Epithelial cell of esophagus (primary cell): ENCODE measurements at regions not wholly inside any gene's neighbourhood (a gene's known extent, or its start where the extent isn't known, plus 50 kb on each side); places are given as distances from the start of the nearest gene placed in this dataset.

Experiments used
- DNase-seq: peaks from one replicate; pipeline ENCODE4 v3.0.0; 2010; ENCODE audit warnings: low read depth
- H3K4me3 ChIP-seq: 2 replicates; pipeline ENCODE4 v1.5.1; 2011; ENCODE audit warnings: mild to moderate bottlenecking, low read length, control low read depth
- CTCF ChIP-seq: IDR thresholded peaks from 2 replicates; pipeline ENCODE4 v1.5.1; 2011; ENCODE audit warnings: low read depth, mild to moderate bottlenecking, low read length, control low read depth, inconsistent platforms; ENCODE audit not compliant: insufficient read depth; ENCODE audit errors: missing control alignments

GRCh38 chr2:238698451-238699306 lies 149.2 kb upstream of the TWIST2 start:
- DNase-seq: no peak
- no peak overlapping the region for H3K4me3 ChIP-seq
- TF ChIP-seq CTCF: no peak

DNA sequence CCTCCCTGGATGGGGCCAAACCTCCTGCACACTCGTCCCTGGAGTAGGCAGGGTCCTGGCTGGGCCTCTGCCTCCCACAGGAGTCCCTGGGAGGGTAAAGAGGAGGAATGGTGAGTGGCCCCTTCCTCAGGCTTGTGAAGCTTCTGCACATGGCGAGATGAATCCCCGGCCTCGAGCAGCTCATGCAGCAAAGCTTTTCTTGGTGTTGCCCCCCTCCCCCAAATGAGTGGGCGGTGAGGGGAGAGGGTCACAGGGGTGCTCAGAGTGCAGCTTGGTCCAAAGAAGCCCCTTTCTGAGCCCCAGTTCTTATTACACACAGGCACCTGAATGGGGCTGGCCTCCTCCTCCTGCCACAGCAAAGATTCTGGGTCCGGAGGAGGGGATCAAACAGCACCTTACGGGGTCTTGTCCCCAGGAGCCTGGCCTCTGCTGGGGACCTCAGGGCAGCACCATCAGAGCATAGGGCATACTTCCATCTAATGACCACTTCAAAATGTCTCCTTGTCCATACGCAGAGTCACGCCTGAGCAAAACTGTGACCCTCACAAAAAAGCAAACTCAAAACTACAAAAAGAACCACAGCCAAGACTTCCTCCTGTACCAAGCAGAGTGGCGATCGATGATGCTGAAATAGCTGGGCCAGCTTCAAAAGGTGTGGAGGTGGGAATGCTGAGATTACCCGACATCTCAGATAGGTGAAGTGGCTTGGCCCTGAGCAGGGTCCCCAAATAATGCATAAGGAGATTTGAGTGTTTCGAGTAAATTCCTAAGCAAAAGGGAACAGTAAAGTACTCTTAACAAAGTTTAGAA lies 148.4 kb upstream of the TWIST2 start:
- TF ChIP-seq CTCF: no peak
- H3K4me3 ChIP-seq: no peak overlapping the region
- no peak for DNase-seq

DNA sequence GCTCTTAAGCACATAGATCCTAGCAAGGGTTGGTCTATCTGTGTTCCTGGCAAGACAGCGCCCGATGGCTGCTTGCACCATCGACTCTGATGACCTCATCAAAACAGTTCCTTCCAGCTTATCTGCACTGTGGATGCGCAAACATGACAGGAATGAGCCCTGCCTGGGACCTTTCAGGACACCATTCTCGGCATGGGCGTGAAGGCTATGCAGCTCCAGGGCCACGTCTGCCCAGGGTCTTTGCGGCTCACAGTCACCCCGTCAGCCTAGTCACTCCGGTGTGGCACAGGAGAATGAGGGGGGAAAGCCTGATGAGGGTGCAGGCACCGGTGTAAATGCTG lies 147.8 kb upstream of the TWIST2 start:
- TF ChIP-seq CTCF: no peak

GRCh38 chr2:238700506-238701340 lies 147.2 kb upstream of the TWIST2 start:
- no peak for DNase-seq
- no peak overlapping the region for H3K4me3 ChIP-seq
- no peak for TF ChIP-seq CTCF

More for the DNA sequence above, 147.8 kb upstream of the TWIST2 start:
- no peak for DNase-seq
- no peak overlapping the region for H3K4me3 ChIP-seq

- TF ChIP-seq CTCF: no peak
- no peak overlapping the region for H3K4me3 ChIP-seq
- DNase-seq: no peak
These were observed 146.3 kb upstream of the TWIST2 start for GRCh38 chr2:238701341-238702206.
